ENCODE measurements at regions not wholly inside any gene's neighbourhood (a gene's known extent, or its start where the extent isn't known, plus 50 kb on each side); places are given as distances from the start of the nearest gene placed in this dataset.
A peak's percentile ranks its signal among the peaks of the same experiment; 100 is the strongest.

- DNase-seq (ENCODE audit: low read depth) = no peak
Observed at GRCh38 chr2:104701411-104701911, 152.5 kb upstream of the POU3F3 start.

GRCh38 chr2:104702031-104702850, 151.7 kb upstream of the POU3F3 start:
- peak; percentile 28 for DNase-seq (ENCODE audit: low read depth)

- DNase-seq (ENCODE audit: low read depth) = no peak
Observed at GRCh38 chr2:104703669-104704068, 150.2 kb upstream of the POU3F3 start.

GRCh38 chr2:104704496-104705245, 149.2 kb upstream of the POU3F3 start:
- DNase-seq (ENCODE audit: low read depth) = no peak

- no peak for DNase-seq (ENCODE audit: low read depth)
Observed at GRCh38 chr2:104707056-104707455, 146.9 kb upstream of the POU3F3 start.

- no peak for DNase-seq (ENCODE audit: low read depth)
Observed at GRCh38 chr2:104708967-104709366, 144.9 kb upstream of the POU3F3 start.

- peak; percentile 25 for DNase-seq (ENCODE audit: low read depth)
Observed at GRCh38 chr2:104716061-104716460, 137.9 kb upstream of the POU3F3 start.

- DNase-seq (ENCODE audit: low read depth) = peak; percentile 33
Observed at GRCh38 chr2:104733226-104733943, 120.5 kb upstream of the POU3F3 start.

GRCh38 chr2:104734937-104735586, 118.9 kb upstream of the POU3F3 start:
- DNase-seq (ENCODE audit: low read depth) = peak; percentile 38

- DNase-seq (ENCODE audit: low read depth) = peak; percentile 43
Observed at GRCh38 chr2:104736026-104736425, 117.9 kb upstream of the POU3F3 start.

- no peak for DNase-seq (ENCODE audit: low read depth)
Observed at GRCh38 chr2:104741860-104742259, 112.1 kb upstream of the POU3F3 start.

GRCh38 chr2:104744537-104744936, 109.4 kb upstream of the POU3F3 start:
- DNase-seq (ENCODE audit: low read depth) = peak; percentile 20

- no peak for DNase-seq (ENCODE audit: low read depth)
Observed at GRCh38 chr2:104745846-104746245, 108.1 kb upstream of the POU3F3 start.

- no peak for DNase-seq (ENCODE audit: low read depth)
Observed at GRCh38 chr2:104746299-104746698, 107.6 kb upstream of the POU3F3 start.

GRCh38 chr2:104746858-104747257, 107.1 kb upstream of the POU3F3 start:
- DNase-seq (ENCODE audit: low read depth) = no peak

- DNase-seq (ENCODE audit: low read depth) = no peak
Observed at GRCh38 chr2:104749856-104750460, 104.0 kb upstream of the POU3F3 start.

- no peak for DNase-seq (ENCODE audit: low read depth)
Observed at GRCh38 chr2:104752504-104752903, 101.4 kb upstream of the POU3F3 start.

GRCh38 chr2:104755026-104755878, 98.7 kb upstream of the POU3F3 start:
- DNase-seq (ENCODE audit: low read depth) = no peak

GRCh38 chr2:104756118-104756517, 97.8 kb upstream of the POU3F3 start:
- no peak for DNase-seq (ENCODE audit: low read depth)

- DNase-seq (ENCODE audit: low read depth) = no peak
Observed at GRCh38 chr2:104757056-104757455, 96.9 kb upstream of the POU3F3 start.
